Osteocyte (in vitro differentiated cells): ENCODE measurements at regions not wholly inside any gene's neighbourhood (a gene's known extent, or its start where the extent isn't known, plus 50 kb on each side); places are given as distances from the start of the nearest gene placed in this dataset.

Source experiments
- DNase-seq: peaks from one replicate; pipeline ENCODE4 v3.0.0; 2021; ENCODE audit warnings: mixed read lengths; ENCODE audit not compliant: unreplicated experiment; ENCODE audit errors: extremely low spot score
- H3K27ac Mint-ChIP-seq: one replicate; pipeline ENCODE4 v1.8.0; 2021; ENCODE audit warnings: mild to moderate bottlenecking, mixed read lengths; ENCODE audit not compliant: unreplicated experiment
- H3K27me3 Mint-ChIP-seq: one replicate; pipeline ENCODE4 v1.8.0; 2021; ENCODE audit warnings: mixed read lengths; ENCODE audit not compliant: unreplicated experiment
- H3K36me3 Mint-ChIP-seq: one replicate; pipeline ENCODE4 v1.8.0; 2021; ENCODE audit warnings: mixed read lengths; ENCODE audit not compliant: unreplicated experiment
- H3K4me1 Mint-ChIP-seq: one replicate; pipeline ENCODE4 v1.8.0; 2021; ENCODE audit warnings: mixed read lengths; ENCODE audit not compliant: unreplicated experiment
- H3K4me3 Mint-ChIP-seq: one replicate; pipeline ENCODE4 v1.8.0; 2021; ENCODE audit warnings: mild to moderate bottlenecking, moderate library complexity, mixed read lengths; ENCODE audit not compliant: unreplicated experiment
- H3K9me3 Mint-ChIP-seq: one replicate; pipeline ENCODE4 v1.8.0; 2021; ENCODE audit warnings: mixed read lengths; ENCODE audit not compliant: unreplicated experiment
- TF ChIP-seq, protein P1 (sequence below): fragments of 200-600 bp; sonication (generic); IDR thresholded peaks from 2 replicates; pipeline ENCODE4 v1.5.0; 2021; ENCODE audit warnings: antibody characterized with exemption, mild to moderate bottlenecking, moderate library complexity

DNA sequence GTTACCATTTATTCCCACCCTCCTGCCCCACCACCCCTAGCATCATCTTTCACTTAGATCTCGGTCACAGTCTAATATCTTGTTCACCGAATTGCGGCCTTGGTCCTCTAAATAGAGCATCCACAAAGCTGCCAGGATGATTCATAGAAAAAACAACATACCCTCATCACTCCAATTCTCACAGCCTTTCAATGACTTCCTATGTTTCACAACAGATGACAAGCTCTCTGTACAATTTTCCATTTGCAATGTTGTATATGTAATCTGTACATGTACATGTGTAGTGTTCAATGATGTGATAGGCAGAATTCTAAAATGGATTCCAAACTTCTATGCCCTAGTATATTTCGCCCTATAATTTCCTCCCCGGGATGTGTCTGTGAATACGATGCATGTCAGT is 675.6 kb upstream of the CELF4 start:
- Mint-ChIP-seq H3K4me3 (no peak overlapping the region), H3K4me1 (no peaks in the 10 kb centered on the region), H3K27ac (no peak overlapping the region), H3K36me3 (no peaks in the 10 kb centered on the region), H3K27me3 (no peaks in the 10 kb centered on the region), H3K9me3 (peaks cover 36% of the 10 kb centered on the region)
- no peak for DNase-seq
- TF ChIP-seq, protein P1, sequence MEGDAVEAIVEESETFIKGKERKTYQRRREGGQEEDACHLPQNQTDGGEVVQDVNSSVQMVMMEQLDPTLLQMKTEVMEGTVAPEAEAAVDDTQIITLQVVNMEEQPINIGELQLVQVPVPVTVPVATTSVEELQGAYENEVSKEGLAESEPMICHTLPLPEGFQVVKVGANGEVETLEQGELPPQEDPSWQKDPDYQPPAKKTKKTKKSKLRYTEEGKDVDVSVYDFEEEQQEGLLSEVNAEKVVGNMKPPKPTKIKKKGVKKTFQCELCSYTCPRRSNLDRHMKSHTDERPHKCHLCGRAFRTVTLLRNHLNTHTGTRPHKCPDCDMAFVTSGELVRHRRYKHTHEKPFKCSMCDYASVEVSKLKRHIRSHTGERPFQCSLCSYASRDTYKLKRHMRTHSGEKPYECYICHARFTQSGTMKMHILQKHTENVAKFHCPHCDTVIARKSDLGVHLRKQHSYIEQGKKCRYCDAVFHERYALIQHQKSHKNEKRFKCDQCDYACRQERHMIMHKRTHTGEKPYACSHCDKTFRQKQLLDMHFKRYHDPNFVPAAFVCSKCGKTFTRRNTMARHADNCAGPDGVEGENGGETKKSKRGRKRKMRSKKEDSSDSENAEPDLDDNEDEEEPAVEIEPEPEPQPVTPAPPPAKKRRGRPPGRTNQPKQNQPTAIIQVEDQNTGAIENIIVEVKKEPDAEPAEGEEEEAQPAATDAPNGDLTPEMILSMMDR, result no peak

GRCh38 chr18:38239606-38240005 is 674.0 kb upstream of the CELF4 start:
- Mint-ChIP-seq H3K27me3 (no peaks in the 10 kb centered on the region), H3K4me1 (no peaks in the 10 kb centered on the region), H3K36me3 (no peaks in the 10 kb centered on the region), H3K27ac (no peak overlapping the region), H3K9me3 (peaks cover 35% of the 10 kb centered on the region), H3K4me3 (no peak overlapping the region)
- TF ChIP-seq, protein P1, result no peak
- DNase-seq, result no peak

DNA sequence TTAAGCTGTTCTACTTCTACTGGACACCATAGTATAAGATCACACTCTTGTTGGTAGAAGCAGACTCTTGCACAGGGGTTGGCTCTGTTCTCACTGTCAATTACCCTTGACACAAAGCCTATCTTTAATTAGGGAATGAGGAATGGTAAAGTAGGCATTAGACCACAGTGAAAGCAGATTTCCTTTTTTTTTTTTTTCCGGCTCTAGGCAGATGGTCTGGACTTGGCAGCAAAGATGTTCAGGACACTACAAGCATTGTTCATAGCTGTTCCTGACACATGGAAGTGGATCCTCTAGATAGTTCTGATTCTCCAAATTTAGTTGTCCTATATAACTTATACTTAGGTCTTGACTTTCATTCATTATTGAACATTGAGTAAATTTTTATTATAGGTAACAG is 672.2 kb upstream of the CELF4 start:
- Mint-ChIP-seq H3K27me3 (no peaks in the 10 kb centered on the region), H3K9me3 (peaks cover 30% of the 10 kb centered on the region), H3K4me1 (no peaks in the 10 kb centered on the region), H3K27ac (no peak overlapping the region), H3K4me3 (no peak overlapping the region), H3K36me3 (no peaks in the 10 kb centered on the region)
- DNase-seq, result no peak
- TF ChIP-seq, protein P1, result no peak

- H3K27me3 Mint-ChIP-seq, result no peaks in the 10 kb centered on the region
- H3K9me3 Mint-ChIP-seq, result peaks cover 16% of the 10 kb centered on the region
- no peak for DNase-seq
- TF ChIP-seq, protein P1, result no peak
- no peaks in the 10 kb centered on the region for H3K36me3 Mint-ChIP-seq
- no peaks in the 10 kb centered on the region for H3K4me1 Mint-ChIP-seq
- H3K4me3 Mint-ChIP-seq, result no peak overlapping the region
- H3K27ac Mint-ChIP-seq, result no peak overlapping the region
Observed at GRCh38 chr18:38221476-38222100, 656.0 kb upstream of the CELF4 start.

DNA sequence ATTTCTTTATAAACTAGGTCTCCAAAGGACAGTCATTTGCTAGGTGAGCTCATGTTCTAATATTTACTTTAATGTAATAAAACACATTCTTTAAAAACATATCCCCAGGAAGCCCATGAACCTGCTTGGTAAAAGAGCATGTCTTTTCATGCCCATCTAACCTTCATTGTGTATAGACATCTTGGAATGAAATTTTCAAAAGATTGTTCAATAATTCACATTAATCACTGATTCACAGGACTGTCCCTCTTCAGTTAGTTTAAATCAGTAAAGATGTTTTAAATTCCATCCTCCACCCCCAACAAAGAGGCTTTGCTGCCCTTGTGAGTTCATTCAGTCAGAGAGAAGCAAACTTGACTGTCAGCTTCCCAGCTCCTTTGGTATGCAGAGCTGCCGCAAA is 633.4 kb upstream of the CELF4 start:
- TF ChIP-seq, protein P1, result no peak
- H3K27me3 Mint-ChIP-seq, result no peaks in the 10 kb centered on the region
- no peak overlapping the region for H3K4me3 Mint-ChIP-seq
- H3K27ac Mint-ChIP-seq, result no peak overlapping the region
- peaks cover 15% of the 10 kb centered on the region for H3K9me3 Mint-ChIP-seq
- no peak for DNase-seq
- no peaks in the 10 kb centered on the region for H3K4me1 Mint-ChIP-seq
- H3K36me3 Mint-ChIP-seq, result no peaks in the 10 kb centered on the region
